ENCODE measurements at regions not wholly inside any gene's neighbourhood (a gene's known extent, or its start where the extent isn't known, plus 50 kb on each side); places are given as distances from the start of the nearest gene placed in this dataset.

GRCh38 chr3:5800965-5801364, 613.5 kb downstream of the EDEM1 start:
- Histone ChIP-seq H3K4me3 (ENCODE audit: low read length) (no peak overlapping the region), H3K36me3 (ENCODE audit: control insufficient read depth, insufficient read depth, low read length) (no peaks in the 10 kb centered on the region), H3K9me3 (replicated peaks; ENCODE audit: control insufficient read depth, low read depth, low read length) (no peaks in the 10 kb centered on the region), H3K27me3 (ENCODE audit: control insufficient read depth, insufficient read depth, low read length) (no peaks in the 10 kb centered on the region), H3K4me1 (ENCODE audit: control insufficient read depth, insufficient read depth, low read length) (no peaks in the 10 kb centered on the region), H3K27ac (ENCODE audit: low read length) (no peak overlapping the region)
- WGBS (ENCODE audit: insufficient coverage): no CpG with 5 or more reads among the region's 4 CpGs
- DNase-seq: no peak

GRCh38 chr3:5806192-5806591, 618.7 kb downstream of the EDEM1 start:
- no peaks in the 10 kb centered on the region for H3K9me3 ChIP-seq (replicated peaks; ENCODE audit: control insufficient read depth, low read depth, low read length)
- no peak overlapping the region for H3K27ac ChIP-seq (ENCODE audit: low read length)
- no peaks in the 10 kb centered on the region for H3K4me1 ChIP-seq (ENCODE audit: control insufficient read depth, insufficient read depth, low read length)
- DNase-seq: peak; percentile 4
- no CpG with 5 or more reads among the region's 1 CpG for WGBS (ENCODE audit: insufficient coverage)
- no peak overlapping the region for H3K4me3 ChIP-seq (ENCODE audit: low read length)
- no peaks in the 10 kb centered on the region for H3K36me3 ChIP-seq (ENCODE audit: control insufficient read depth, insufficient read depth, low read length)
- no peaks in the 10 kb centered on the region for H3K27me3 ChIP-seq (ENCODE audit: control insufficient read depth, insufficient read depth, low read length)

- no peak overlapping the region for H3K4me3 ChIP-seq (ENCODE audit: low read length)
- 40% methylated on average over 5 of the region's 9 CpGs for WGBS (ENCODE audit: insufficient coverage)
- H3K9me3 ChIP-seq (replicated peaks; ENCODE audit: control insufficient read depth, low read depth, low read length): no peaks in the 10 kb centered on the region
- no peaks in the 10 kb centered on the region for H3K27me3 ChIP-seq (ENCODE audit: control insufficient read depth, insufficient read depth, low read length)
- DNase-seq: peak; percentile 46
- H3K36me3 ChIP-seq (ENCODE audit: control insufficient read depth, insufficient read depth, low read length): no peaks in the 10 kb centered on the region
- H3K27ac ChIP-seq (ENCODE audit: low read length): no peak overlapping the region
- H3K4me1 ChIP-seq (ENCODE audit: control insufficient read depth, insufficient read depth, low read length): no peaks in the 10 kb centered on the region
Measured at GRCh38 chr3:5809586-5810246, 622.2 kb downstream of the EDEM1 start.

- Histone ChIP-seq H3K4me1 (ENCODE audit: control insufficient read depth, insufficient read depth, low read length) (no peaks in the 10 kb centered on the region), H3K27me3 (ENCODE audit: control insufficient read depth, insufficient read depth, low read length) (no peaks in the 10 kb centered on the region), H3K27ac (ENCODE audit: low read length) (no peak overlapping the region), H3K4me3 (ENCODE audit: low read length) (no peak overlapping the region), H3K36me3 (ENCODE audit: control insufficient read depth, insufficient read depth, low read length) (no peaks in the 10 kb centered on the region), H3K9me3 (replicated peaks; ENCODE audit: control insufficient read depth, low read depth, low read length) (no peaks in the 10 kb centered on the region)
- WGBS (ENCODE audit: insufficient coverage): 32% methylated on average over 3 of the region's 3 CpGs
- no peak for DNase-seq
Measured at GRCh38 chr3:5811016-5811415, 623.5 kb downstream of the EDEM1 start.

- no peaks in the 10 kb centered on the region for H3K9me3 ChIP-seq (replicated peaks; ENCODE audit: control insufficient read depth, low read depth, low read length)
- H3K4me3 ChIP-seq (ENCODE audit: low read length): no peak overlapping the region
- no peak overlapping the region for H3K27ac ChIP-seq (ENCODE audit: low read length)
- H3K36me3 ChIP-seq (ENCODE audit: control insufficient read depth, insufficient read depth, low read length): no peaks in the 10 kb centered on the region
- DNase-seq: no peak
- H3K4me1 ChIP-seq (ENCODE audit: control insufficient read depth, insufficient read depth, low read length): no peaks in the 10 kb centered on the region
- no peaks in the 10 kb centered on the region for H3K27me3 ChIP-seq (ENCODE audit: control insufficient read depth, insufficient read depth, low read length)
- WGBS (ENCODE audit: insufficient coverage): no CpG with 5 or more reads among the region's 2 CpGs
Measured at GRCh38 chr3:5813521-5813920, 626.0 kb downstream of the EDEM1 start.

- Histone ChIP-seq H3K9me3 (replicated peaks; ENCODE audit: control insufficient read depth, low read depth, low read length) (peaks cover 4% of the 10 kb centered on the region), H3K4me1 (ENCODE audit: control insufficient read depth, insufficient read depth, low read length) (no peaks in the 10 kb centered on the region), H3K27me3 (ENCODE audit: control insufficient read depth, insufficient read depth, low read length) (no peaks in the 10 kb centered on the region), H3K4me3 (ENCODE audit: low read length) (no peak overlapping the region), H3K27ac (ENCODE audit: low read length) (no peak overlapping the region), H3K36me3 (ENCODE audit: control insufficient read depth, insufficient read depth, low read length) (no peaks in the 10 kb centered on the region)
- no peak for DNase-seq
Measured at GRCh38 chr3:5822843-5823242, 635.3 kb downstream of the EDEM1 start.

- H3K36me3 ChIP-seq (ENCODE audit: control insufficient read depth, insufficient read depth, low read length): no peaks in the 10 kb centered on the region
- no peak overlapping the region for H3K4me3 ChIP-seq (ENCODE audit: low read length)
- WGBS (ENCODE audit: insufficient coverage): no CpG with 5 or more reads among the region's 2 CpGs
- DNase-seq: no peak
- no peaks in the 10 kb centered on the region for H3K4me1 ChIP-seq (ENCODE audit: control insufficient read depth, insufficient read depth, low read length)
- peaks cover 4% of the 10 kb centered on the region for H3K9me3 ChIP-seq (replicated peaks; ENCODE audit: control insufficient read depth, low read depth, low read length)
- H3K27ac ChIP-seq (ENCODE audit: low read length): no peak overlapping the region
- no peaks in the 10 kb centered on the region for H3K27me3 ChIP-seq (ENCODE audit: control insufficient read depth, insufficient read depth, low read length)
Measured at GRCh38 chr3:5826467-5826866, 639.0 kb downstream of the EDEM1 start.

GRCh38 chr3:5828251-5828650, 640.7 kb downstream of the EDEM1 start:
- no CpG with 5 or more reads among the region's 2 CpGs for WGBS (ENCODE audit: insufficient coverage)
- Histone ChIP-seq H3K36me3 (ENCODE audit: control insufficient read depth, insufficient read depth, low read length) (no peaks in the 10 kb centered on the region), H3K27ac (ENCODE audit: low read length) (no peak overlapping the region), H3K4me1 (ENCODE audit: control insufficient read depth, insufficient read depth, low read length) (no peaks in the 10 kb centered on the region), H3K4me3 (ENCODE audit: low read length) (no peak overlapping the region), H3K9me3 (replicated peaks; ENCODE audit: control insufficient read depth, low read depth, low read length) (peaks cover 4% of the 10 kb centered on the region), H3K27me3 (ENCODE audit: control insufficient read depth, insufficient read depth, low read length) (no peaks in the 10 kb centered on the region)
- no peak for DNase-seq

- Histone ChIP-seq H3K9me3 (replicated peaks; ENCODE audit: control insufficient read depth, low read depth, low read length) (no peaks in the 10 kb centered on the region), H3K4me1 (ENCODE audit: control insufficient read depth, insufficient read depth, low read length) (no peaks in the 10 kb centered on the region), H3K27ac (ENCODE audit: low read length) (no peak overlapping the region), H3K4me3 (ENCODE audit: low read length) (no peak overlapping the region), H3K27me3 (ENCODE audit: control insufficient read depth, insufficient read depth, low read length) (no peaks in the 10 kb centered on the region), H3K36me3 (ENCODE audit: control insufficient read depth, insufficient read depth, low read length) (no peaks in the 10 kb centered on the region)
- DNase-seq: no peak
- WGBS (ENCODE audit: insufficient coverage): no CpG with 5 or more reads among the region's 3 CpGs
Measured at GRCh38 chr3:5840056-5840455, 652.5 kb downstream of the EDEM1 start.

GRCh38 chr3:5841599-5841998, 654.1 kb downstream of the EDEM1 start:
- H3K36me3 ChIP-seq (ENCODE audit: control insufficient read depth, insufficient read depth, low read length): no peaks in the 10 kb centered on the region
- WGBS (ENCODE audit: insufficient coverage): no CpG with 5 or more reads among the region's 2 CpGs
- DNase-seq: no peak

GRCh38 chr3:5846261-5846660, 658.8 kb downstream of the EDEM1 start:
- WGBS (ENCODE audit: insufficient coverage): no CpG with 5 or more reads among the region's 1 CpG
- peak; percentile 49 for DNase-seq
- Histone ChIP-seq H3K4me1 (ENCODE audit: control insufficient read depth, insufficient read depth, low read length) (no peaks in the 10 kb centered on the region), H3K36me3 (ENCODE audit: control insufficient read depth, insufficient read depth, low read length) (no peaks in the 10 kb centered on the region), H3K9me3 (replicated peaks; ENCODE audit: control insufficient read depth, low read depth, low read length) (no peaks in the 10 kb centered on the region), H3K4me3 (ENCODE audit: low read length) (no peak overlapping the region), H3K27me3 (ENCODE audit: control insufficient read depth, insufficient read depth, low read length) (no peaks in the 10 kb centered on the region), H3K27ac (ENCODE audit: low read length) (no peak overlapping the region)

More at GRCh38 chr3:5841599-5841998, 654.1 kb downstream of the EDEM1 start:
- H3K4me3 ChIP-seq (ENCODE audit: low read length): no peak overlapping the region
- no peak overlapping the region for H3K27ac ChIP-seq (ENCODE audit: low read length)
- H3K27me3 ChIP-seq (ENCODE audit: control insufficient read depth, insufficient read depth, low read length): no peaks in the 10 kb centered on the region
- no peaks in the 10 kb centered on the region for H3K9me3 ChIP-seq (replicated peaks; ENCODE audit: control insufficient read depth, low read depth, low read length)
- H3K4me1 ChIP-seq (ENCODE audit: control insufficient read depth, insufficient read depth, low read length): no peaks in the 10 kb centered on the region

Data from muscle of leg (tissue), 3 donors.